Muscle layer of duodenum (tissue), 2 donors: ENCODE measurements at regions not wholly inside any gene's neighbourhood (a gene's known extent, or its start where the extent isn't known, plus 50 kb on each side); places are given as distances from the start of the nearest gene placed in this dataset.

ENCODE experiments used
- H3K27ac ChIP-seq: one replicate; pipeline ENCODE4 v1.7.0; 2013; ENCODE audit warnings: mild to moderate bottlenecking, low read length
- H3K27me3 ChIP-seq: one replicate; pipeline ENCODE4 v1.7.0; 2013; ENCODE audit warnings: low read depth, mild to moderate bottlenecking, control low read depth, low read length
- H3K36me3 ChIP-seq, 2 donors: one replicate each; pipeline ENCODE4 v1.7.0; 2013; ENCODE audit warnings: low read length in 2 of 2, control low read depth in 1 of 2, mild to moderate bottlenecking in 1 of 2; ENCODE audit not compliant: insufficient read depth in 2 of 2, control insufficient read depth in 1 of 2
- H3K4me1 ChIP-seq, 2 donors: one replicate each; pipeline ENCODE4 v1.7.0; 2013; ENCODE audit warnings: low read length in 2 of 2, mild to moderate bottlenecking in 2 of 2, control low read depth in 1 of 2, moderate library complexity in 1 of 2; ENCODE audit not compliant: insufficient read depth in 2 of 2, control insufficient read depth in 1 of 2
- H3K4me3 ChIP-seq, 2 donors: one replicate each; pipeline ENCODE4 v1.7.0; 2013; ENCODE audit warnings: low read length in 2 of 2, low read depth in 1 of 2, mild to moderate bottlenecking in 1 of 2
- H3K9me3 ChIP-seq, 2 donors: one replicate each; pipeline ENCODE4 v1.7.0; 2013; ENCODE audit warnings: low read length in 2 of 2, control low read depth in 1 of 2, mild to moderate bottlenecking in 1 of 2; ENCODE audit not compliant: control insufficient read depth in 1 of 2
- donor health status: healthy.

GRCh38 chr1:116256286-116256649 lies 116.8 kb upstream of the ATP1A1 start:
- peak overlapping the region; percentile 27 for H3K27ac ChIP-seq

GRCh38 chr1:116256875-116257274 lies 116.2 kb upstream of the ATP1A1 start:
- Histone ChIP-seq H3K27me3 (no peaks in the 10 kb centered on the region), H3K4me3 (no peak overlapping the region), H3K4me1 (peaks cover 0 to 4% of the 10 kb centered on the region in 2 donors), H3K36me3 (no peaks in the 10 kb centered on the region), H3K9me3 (no peaks in the 10 kb centered on the region), H3K27ac (peak overlapping the region; percentile 27)

More at GRCh38 chr1:116256286-116256649, 116.8 kb upstream of the ATP1A1 start:
- no peaks in the 10 kb centered on the region for H3K9me3 ChIP-seq
- H3K4me3 ChIP-seq = no peak overlapping the region
- H3K36me3 ChIP-seq = no peaks in the 10 kb centered on the region
- H3K27me3 ChIP-seq = no peaks in the 10 kb centered on the region
- H3K4me1 ChIP-seq = peaks cover 0 to 4% of the 10 kb centered on the region in 2 donors

- Histone ChIP-seq H3K4me1 (peaks cover 0 to 4% of the 10 kb centered on the region in 2 donors), H3K4me3 (no peak overlapping the region), H3K36me3 (no peaks in the 10 kb centered on the region), H3K27ac (no peak overlapping the region), H3K9me3 (no peaks in the 10 kb centered on the region), H3K27me3 (no peaks in the 10 kb centered on the region)
Measured at GRCh38 chr1:116257341-116257767, 115.7 kb upstream of the ATP1A1 start.

GRCh38 chr1:116257836-116258235 lies 115.2 kb upstream of the ATP1A1 start:
- no peaks in the 10 kb centered on the region for H3K9me3 ChIP-seq
- H3K4me3 ChIP-seq = no peak overlapping the region
- no peaks in the 10 kb centered on the region for H3K36me3 ChIP-seq
- no peaks in the 10 kb centered on the region for H3K27me3 ChIP-seq
- H3K27ac ChIP-seq = no peak overlapping the region
- H3K4me1 ChIP-seq = peaks cover 0 to 4% of the 10 kb centered on the region in 2 donors

DNA sequence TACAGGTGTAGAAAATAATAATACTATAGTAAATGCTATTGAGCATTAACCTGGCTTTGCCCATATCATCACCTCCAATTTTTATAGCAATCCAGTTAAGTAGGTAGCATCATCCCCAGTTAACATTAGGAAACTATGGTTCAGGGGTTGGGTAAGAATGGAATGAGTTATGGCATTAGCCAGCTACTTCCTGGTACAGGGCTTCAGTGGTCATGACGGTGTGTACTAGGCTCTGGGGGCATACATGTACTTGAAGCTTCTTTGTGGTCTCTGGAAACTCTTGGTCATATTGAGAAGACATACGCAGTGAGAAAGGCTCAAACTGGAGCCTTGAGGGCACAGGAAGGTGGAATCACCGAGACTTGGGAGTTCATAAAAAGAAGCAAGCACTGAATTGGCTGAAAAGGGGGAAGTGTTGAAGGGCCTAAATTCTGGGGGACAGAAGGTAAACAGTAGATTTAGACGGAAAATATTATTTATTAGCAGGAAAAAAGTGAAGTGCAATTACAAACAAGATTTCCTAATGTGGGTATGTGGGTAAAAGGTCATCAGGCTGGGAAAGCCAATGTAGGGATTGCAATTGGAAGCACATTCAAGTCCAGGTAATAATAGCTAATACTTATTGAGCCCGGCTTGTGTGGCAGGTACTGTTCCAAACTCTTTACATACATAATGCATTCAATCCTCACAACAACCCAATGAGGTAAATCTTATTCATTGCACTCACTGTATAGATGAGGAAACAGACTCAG lies 114.2 kb upstream of the ATP1A1 start:
- Histone ChIP-seq H3K27me3 (no peaks in the 10 kb centered on the region), H3K9me3 (no peaks in the 10 kb centered on the region), H3K4me1 (peaks cover 0 to 4% of the 10 kb centered on the region in 2 donors), H3K4me3 (no peak overlapping the region), H3K27ac (no peak overlapping the region), H3K36me3 (no peaks in the 10 kb centered on the region)

GRCh38 chr1:116259663-116260062 lies 113.4 kb upstream of the ATP1A1 start:
- Histone ChIP-seq H3K4me3 (no peak overlapping the region), H3K9me3 (no peaks in the 10 kb centered on the region), H3K27me3 (no peaks in the 10 kb centered on the region), H3K27ac (no peak overlapping the region), H3K4me1 (peaks cover 0 to 4% of the 10 kb centered on the region in 2 donors), H3K36me3 (no peaks in the 10 kb centered on the region)

- Histone ChIP-seq H3K36me3 (no peaks in the 10 kb centered on the region), H3K27ac (no peak overlapping the region), H3K27me3 (no peaks in the 10 kb centered on the region), H3K9me3 (no peaks in the 10 kb centered on the region), H3K4me3 (no peak overlapping the region), H3K4me1 (peaks cover 0 to 4% of the 10 kb centered on the region in 2 donors)
Measured at GRCh38 chr1:116260115-116260514, 112.9 kb upstream of the ATP1A1 start.

DNA sequence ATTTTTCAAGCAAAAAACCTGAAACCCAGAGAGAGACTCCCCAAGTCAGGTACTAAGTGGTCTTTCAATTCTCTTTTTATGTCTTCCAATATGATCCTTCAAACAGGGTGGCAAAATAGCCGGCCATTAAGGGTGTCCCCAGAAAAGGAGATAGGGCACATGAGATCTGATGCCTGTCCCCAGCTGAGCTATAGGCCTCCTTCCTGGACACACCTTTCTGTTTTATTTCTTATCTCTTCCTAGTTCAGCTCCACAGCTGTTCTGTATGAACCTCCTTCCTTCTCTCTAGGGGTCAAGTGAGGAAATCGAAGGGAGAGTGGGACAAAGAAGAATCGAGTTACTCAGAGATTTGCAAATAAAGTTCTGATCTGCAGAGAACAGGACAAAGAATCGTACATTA lies 112.4 kb upstream of the ATP1A1 start:
- Histone ChIP-seq H3K27ac (no peak overlapping the region), H3K9me3 (no peaks in the 10 kb centered on the region), H3K36me3 (no peaks in the 10 kb centered on the region), H3K4me3 (no peak overlapping the region), H3K4me1 (no peaks in the 10 kb centered on the region), H3K27me3 (no peaks in the 10 kb centered on the region)

GRCh38 chr1:116261227-116261626 lies 111.8 kb upstream of the ATP1A1 start:
- H3K4me3 ChIP-seq = no peak overlapping the region
- no peaks in the 10 kb centered on the region for H3K9me3 ChIP-seq
- H3K27me3 ChIP-seq = no peaks in the 10 kb centered on the region
- H3K36me3 ChIP-seq = no peaks in the 10 kb centered on the region
- H3K4me1 ChIP-seq = no peaks in the 10 kb centered on the region
- no peak overlapping the region for H3K27ac ChIP-seq

- Histone ChIP-seq H3K36me3 (no peaks in the 10 kb centered on the region), H3K4me3 (no peak overlapping the region), H3K9me3 (no peaks in the 10 kb centered on the region), H3K27me3 (no peaks in the 10 kb centered on the region), H3K27ac (no peak overlapping the region), H3K4me1 (no peaks in the 10 kb centered on the region)
Measured at GRCh38 chr1:116262207-116262994, 110.6 kb upstream of the ATP1A1 start.

DNA sequence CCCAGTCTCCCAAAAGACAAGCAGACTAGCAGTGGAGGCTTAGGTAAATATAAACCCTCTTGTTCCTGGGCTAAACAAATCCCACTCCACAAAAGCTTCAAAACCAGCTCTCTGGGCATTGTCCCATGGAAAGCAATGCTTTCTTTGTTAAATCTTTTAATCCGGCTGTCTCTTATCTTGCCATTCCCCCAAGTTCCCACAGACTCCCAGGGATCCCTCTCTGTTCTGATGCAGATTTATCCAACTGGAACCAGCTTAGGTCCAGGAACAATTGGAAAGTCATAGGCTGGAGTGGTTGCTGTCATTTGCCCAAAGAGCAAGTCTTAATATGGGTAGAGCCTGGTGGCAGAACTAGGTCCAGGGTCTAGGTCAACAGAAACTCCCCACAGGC lies 110.1 kb upstream of the ATP1A1 start:
- Histone ChIP-seq H3K36me3 (no peaks in the 10 kb centered on the region), H3K9me3 (no peaks in the 10 kb centered on the region), H3K27me3 (no peaks in the 10 kb centered on the region), H3K27ac (no peak overlapping the region), H3K4me1 (no peaks in the 10 kb centered on the region), H3K4me3 (no peak overlapping the region)
